ENCODE measurements at regions not wholly inside any gene's neighbourhood (a gene's known extent, or its start where the extent isn't known, plus 50 kb on each side); places are given as distances from the start of the nearest gene placed in this dataset.

DNA sequence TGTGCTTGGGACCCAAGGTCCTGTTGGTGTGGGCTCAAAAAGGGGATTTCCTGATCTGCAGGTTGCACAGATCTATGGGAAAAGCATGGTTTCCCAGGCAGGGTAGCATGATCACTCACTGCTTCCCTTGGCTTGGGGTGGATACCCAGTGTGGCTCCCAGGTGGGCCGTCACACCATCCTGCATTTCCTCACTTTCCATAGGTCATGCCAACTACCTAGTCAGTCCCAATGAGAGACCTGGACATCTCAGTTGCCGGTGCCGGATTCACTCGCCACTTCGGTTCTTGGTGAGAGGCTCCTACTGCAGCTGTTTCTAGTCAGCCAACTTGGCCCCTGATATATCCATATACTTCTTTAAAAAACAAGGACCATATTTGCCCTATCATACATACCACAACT lies 503.0 kb downstream of the PCDH17 start:
- peaks cover 17% of the 10 kb centered on the region for H3K9me3 Mint-ChIP-seq
- H3K4me1 Mint-ChIP-seq (ENCODE audit: low read depth): no peaks in the 10 kb centered on the region
- TF ChIP-seq CTCF (IDR thresholded peaks at IDR 0.05): no peak
- no peaks in the 10 kb centered on the region for H3K36me3 Mint-ChIP-seq (ENCODE audit: low read depth)
- Histone ChIP-seq H3K4me3 (ENCODE audit: low read length) (no peak overlapping the region), H3K4me1 (ENCODE audit: insufficient read depth, low read length) (no peaks in the 10 kb centered on the region), H3K36me3 (ENCODE audit: insufficient read depth, low read length) (no peaks in the 10 kb centered on the region), H3K27ac (ENCODE audit: low read depth in 1 of 2, low read length in 2 of 2) (no peak overlapping the region), H3K9me3 (ENCODE audit: control insufficient read depth in 1 of 2, insufficient read depth in 1 of 2, low read length in 2 of 2) (peaks cover 0 to 14% of the 10 kb centered on the region in 2 experiments), H3K27me3 (ENCODE audit: control insufficient read depth in 1 of 2, insufficient read depth in 2 of 2, low read length in 2 of 2) (no peaks in the 10 kb centered on the region)
- POLR2A ChIA-PET: no interaction called here
- H3K27ac Mint-ChIP-seq: no peak overlapping the region
- H3K4me3 Mint-ChIP-seq: no peak overlapping the region
- ATAC-seq (ENCODE audit: poor library complexity) (no peak), DNase-seq (no peak)
- intact Hi-C loops (cut with DNase I, micrococcal nuclease): no loop called here
- no peaks in the 10 kb centered on the region for H3K27me3 Mint-ChIP-seq
- CTCF ChIA-PET: no interaction called here

- Mint-ChIP-seq H3K4me1 (ENCODE audit: low read depth) (no peaks in the 10 kb centered on the region), H3K4me3 (no peak overlapping the region), H3K36me3 (ENCODE audit: low read depth) (no peaks in the 10 kb centered on the region), H3K27ac (no peak overlapping the region), H3K9me3 (peaks cover 7% of the 10 kb centered on the region), H3K27me3 (no peaks in the 10 kb centered on the region)
- intact Hi-C loops (cut with DNase I, micrococcal nuclease): no loop called here
- no peak overlapping the region for H3K27ac ChIP-seq (ENCODE audit: low read depth in 1 of 2, low read length in 2 of 2)
- no peak for TF ChIP-seq CTCF (IDR thresholded peaks at IDR 0.05)
- CTCF ChIA-PET: no interaction called here
- no peak overlapping the region for H3K4me3 ChIP-seq (ENCODE audit: low read length)
- H3K9me3 ChIP-seq (ENCODE audit: control insufficient read depth in 1 of 2, insufficient read depth in 1 of 2, low read length in 2 of 2): peaks cover 0 to 14% of the 10 kb centered on the region in 2 experiments
- no peak for ATAC-seq (ENCODE audit: poor library complexity)
- POLR2A ChIA-PET: no interaction called here
- no peaks in the 10 kb centered on the region for H3K36me3 ChIP-seq (ENCODE audit: insufficient read depth, low read length)
- H3K27me3 ChIP-seq (ENCODE audit: control insufficient read depth in 1 of 2, insufficient read depth in 2 of 2, low read length in 2 of 2): no peaks in the 10 kb centered on the region
- DNase-seq: no peak
- no peaks in the 10 kb centered on the region for H3K4me1 ChIP-seq (ENCODE audit: insufficient read depth, low read length)
Measured at GRCh38 chr13:58142952-58143351, 511.4 kb downstream of the PCDH17 start.

GRCh38 chr13:58144616-58145015 lies 513.1 kb downstream of the PCDH17 start:
- intact Hi-C loops (cut with DNase I, micrococcal nuclease): no loop called here
- H3K27ac ChIP-seq (ENCODE audit: low read depth in 1 of 2, low read length in 2 of 2): no peak overlapping the region
- no peak overlapping the region for H3K4me3 ChIP-seq (ENCODE audit: low read length)
- Mint-ChIP-seq H3K9me3 (peaks cover 5% of the 10 kb centered on the region), H3K4me1 (ENCODE audit: low read depth) (no peaks in the 10 kb centered on the region), H3K27ac (no peak overlapping the region), H3K36me3 (ENCODE audit: low read depth) (no peaks in the 10 kb centered on the region), H3K27me3 (no peaks in the 10 kb centered on the region), H3K4me3 (no peak overlapping the region)
- ChIA-PET CTCF (no interaction called here), POLR2A (no interaction called here)
- no peak for TF ChIP-seq CTCF (IDR thresholded peaks at IDR 0.05)
- ATAC-seq (ENCODE audit: poor library complexity): no peak
- H3K27me3 ChIP-seq (ENCODE audit: control insufficient read depth in 1 of 2, insufficient read depth in 2 of 2, low read length in 2 of 2): no peaks in the 10 kb centered on the region
- H3K4me1 ChIP-seq (ENCODE audit: insufficient read depth, low read length): no peaks in the 10 kb centered on the region
- DNase-seq: no peak
- no peaks in the 10 kb centered on the region for H3K36me3 ChIP-seq (ENCODE audit: insufficient read depth, low read length)
- H3K9me3 ChIP-seq (ENCODE audit: control insufficient read depth in 1 of 2, insufficient read depth in 1 of 2, low read length in 2 of 2): peaks cover 0 to 14% of the 10 kb centered on the region in 2 experiments

All from CD4-positive, alpha-beta T cell (primary cell).